Prostate gland (tissue), 2 donors: ENCODE measurements at regions not wholly inside any gene's neighbourhood (a gene's known extent, or its start where the extent isn't known, plus 50 kb on each side); places are given as distances from the start of the nearest gene placed in this dataset.

Experiments used
- DNase-seq: peaks from one replicate; pipeline ENCODE4 v3.0.0-alpha.2; 2019; ENCODE audit warnings: low spot score
- H3K27ac ChIP-seq, 2 donors: fragments of 200-600 bp; sonication (generic); 2 replicates each; pipeline ENCODE4 v1.5.1; 2017 to 2019
- H3K27me3 ChIP-seq: fragments of 200-600 bp; sonication (generic); replicated peaks from 2 replicates; pipeline ENCODE4 v1.5.1; 2019; ENCODE audit not compliant: insufficient read depth
- H3K36me3 ChIP-seq, 2 donors: fragments of 200-600 bp; sonication (generic); 1 replicate in 1 of 2; 2 replicates in 1 of 2; pipeline versions ENCODE4 v1.5.1 to v1.8.1; 2017 to 2019
- H3K4me1 ChIP-seq: fragments of 200-600 bp; sonication (generic); replicated peaks from 2 replicates; pipeline ENCODE4 v1.5.1; 2019
- H3K4me3 ChIP-seq, 2 donors: fragments of 200-600 bp; sonication (generic); 2 replicates each; pipeline ENCODE4 v1.5.1; 2017 to 2019
- H3K9me3 ChIP-seq: fragments of 200-600 bp; sonication (generic); 2 replicates; pipeline ENCODE4 v1.5.1; 2017
- CTCF ChIP-seq, 4 experiments: fragments of 200-600 bp in 2 of 4; fragments of 450-650 bp in 2 of 4; sonication (generic) in 2 of 4; IDR thresholded peaks; 1 replicate in 3 of 4; 2 replicates in 1 of 4; pipeline ENCODE4 v1.5.1; 2016 to 2019; ENCODE audit warnings: antibody characterized with exemption in 4 of 4, mild to moderate bottlenecking in 2 of 4, moderate library complexity in 2 of 4
- POLR2A ChIP-seq: fragments of 450-650 bp; IDR thresholded peaks from one replicate; pipeline ENCODE4 v1.6.1; 2016; ENCODE audit warnings: antibody characterized with exemption, mild to moderate bottlenecking
- POLR2AphosphoS5 ChIP-seq: sonication (generic); formaldehyde crosslinking; IDR thresholded peaks from one replicate; pipeline ENCODE4 v1.6.1; 2017; ENCODE audit warnings: antibody characterized with exemption
- WGBS: methylation state at CpG from one replicate; pipeline ENCODE4 v1.1.5; 2018; 5-methylcytosine and 5-hydroxymethylcytosine counted together
- intact Hi-C: fragments of 100-400 bp; cut with DNase I; formaldehyde crosslinking; loops from one replicate; pipeline ENCODE4 v1.14.2; 2022

DNA sequence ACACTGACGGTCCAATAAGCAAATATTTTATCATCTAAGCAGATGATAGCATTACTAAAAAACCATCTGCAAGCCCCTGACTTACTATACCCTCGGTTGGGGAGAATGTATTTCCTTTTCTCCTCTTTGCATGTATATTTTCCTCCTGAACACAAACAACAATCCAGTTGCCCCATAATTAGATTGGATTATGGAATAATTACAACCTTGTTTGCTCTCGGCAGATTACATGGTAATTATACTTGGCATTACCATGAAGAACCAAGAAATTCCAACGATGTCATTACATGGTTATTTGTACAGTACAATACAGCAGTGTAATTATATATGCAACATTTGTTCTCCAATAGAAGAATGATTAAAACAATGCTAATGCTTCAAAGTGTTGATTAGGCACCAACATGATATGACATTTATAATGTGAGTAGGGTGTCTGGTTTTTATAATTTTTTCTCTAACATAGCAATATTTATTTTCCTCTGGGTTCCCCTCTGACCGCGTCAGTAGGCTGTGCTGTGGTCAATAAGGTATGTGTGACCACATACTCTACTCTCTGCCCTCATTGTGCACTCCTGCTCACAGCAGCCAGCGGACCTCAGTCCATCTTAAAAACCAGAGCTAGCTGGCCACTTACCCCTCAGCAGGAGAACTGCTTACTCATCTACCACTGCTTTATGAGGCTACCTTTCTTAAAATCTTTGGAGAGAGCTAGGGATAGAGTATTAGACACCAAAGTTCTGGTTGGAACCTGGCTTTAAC, 176.1 kb downstream of the INSIG2 start:
- TF ChIP-seq POLR2AphosphoS5 (no peak), CTCF (IDR thresholded peaks at IDR 0.05) (no peak), POLR2A (no peak)
- whole genome bisulfite sequencing: 85% methylated on average over 7 of the region's 7 CpGs
- Histone ChIP-seq H3K27ac (no peak overlapping the region), H3K4me3 (no peak overlapping the region), H3K36me3 (no peaks in the 10 kb centered on the region), H3K4me1 (no peaks in the 10 kb centered on the region), H3K27me3 (no peaks in the 10 kb centered on the region), H3K9me3 (no peaks in the 10 kb centered on the region)
- intact Hi-C loops: no loop called here
- no peak for DNase-seq

DNA sequence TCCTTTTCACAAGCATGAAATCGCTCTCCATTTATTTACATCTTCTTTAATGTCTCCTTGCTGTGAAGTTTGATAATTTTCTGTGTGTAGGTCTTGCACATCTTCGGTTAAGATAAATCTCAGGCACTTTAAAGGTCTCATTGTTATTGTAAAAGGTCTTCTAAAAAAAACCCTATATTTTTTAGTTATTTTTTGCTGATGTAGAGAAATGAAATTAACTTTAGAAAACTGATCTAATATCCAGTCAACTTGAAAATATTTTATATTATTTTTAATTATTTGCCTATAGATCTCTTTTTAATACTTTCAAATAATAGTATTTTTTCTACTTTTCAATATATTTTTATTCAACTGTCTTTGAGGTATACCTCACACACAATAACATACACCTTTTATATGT, 169.4 kb downstream of the INSIG2 start:
- TF ChIP-seq CTCF (IDR thresholded peaks at IDR 0.05) (no peak), POLR2AphosphoS5 (no peak), POLR2A (no peak)
- DNase-seq: no peak
- H3K9me3 ChIP-seq: no peaks in the 10 kb centered on the region
- no peaks in the 10 kb centered on the region for H3K27me3 ChIP-seq
- H3K4me3 ChIP-seq: no peak overlapping the region
- no peaks in the 10 kb centered on the region for H3K4me1 ChIP-seq
- H3K27ac ChIP-seq: no peak overlapping the region
- intact Hi-C loops: no loop called here
- H3K36me3 ChIP-seq: no peaks in the 10 kb centered on the region
- WGBS: 87% methylated on average over 2 of the region's 2 CpGs

DNA sequence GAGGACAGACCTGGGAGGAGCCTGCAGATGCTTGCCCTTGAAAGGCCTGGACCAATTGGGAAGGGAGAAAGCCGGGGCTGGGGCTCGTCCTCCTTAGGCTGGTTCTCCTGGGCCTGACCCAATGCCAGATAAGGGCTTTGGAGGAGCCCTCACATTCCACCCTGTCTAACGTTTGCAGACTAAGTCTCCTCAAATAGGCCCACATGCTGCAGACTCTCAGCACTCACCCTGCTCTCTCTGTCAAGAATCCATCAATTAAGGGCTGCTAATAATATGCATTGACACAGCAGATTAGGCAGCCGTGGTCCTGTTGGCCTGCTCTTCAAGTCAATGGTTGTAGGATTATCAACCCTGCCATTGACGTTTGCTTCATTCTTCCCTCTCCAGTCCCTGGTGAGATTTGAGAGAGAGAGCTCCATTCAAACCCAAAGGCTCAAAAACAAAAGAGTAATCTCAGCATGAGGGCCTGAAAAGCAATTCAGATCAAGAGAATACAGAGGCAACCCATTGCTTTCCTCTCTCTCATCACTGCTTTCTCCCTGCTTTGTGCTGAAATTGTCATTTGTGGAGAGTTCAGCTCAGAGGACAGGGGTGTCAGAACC, 167.6 kb downstream of the INSIG2 start:
- intact Hi-C loops: no loop called here
- no peak for DNase-seq
- TF ChIP-seq CTCF (IDR thresholded peaks at IDR 0.05): no peak
- no peak for TF ChIP-seq POLR2AphosphoS5
- no peak for TF ChIP-seq POLR2A
- H3K36me3 ChIP-seq: no peaks in the 10 kb centered on the region
- no peak overlapping the region for H3K4me3 ChIP-seq
- no peaks in the 10 kb centered on the region for H3K9me3 ChIP-seq
- H3K27ac ChIP-seq: no peak overlapping the region
- 56% methylated on average over 5 of the region's 5 CpGs for WGBS
- no peaks in the 10 kb centered on the region for H3K4me1 ChIP-seq
- no peaks in the 10 kb centered on the region for H3K27me3 ChIP-seq

- H3K36me3 ChIP-seq: no peaks in the 10 kb centered on the region
- TF ChIP-seq POLR2A (no peak), CTCF (IDR thresholded peaks at IDR 0.05) (no peak), POLR2AphosphoS5 (no peak)
- H3K4me1 ChIP-seq: no peaks in the 10 kb centered on the region
- no peak overlapping the region for H3K27ac ChIP-seq
- no peaks in the 10 kb centered on the region for H3K9me3 ChIP-seq
- no peak for DNase-seq
- WGBS: 70% methylated on average over 2 of the region's 2 CpGs
- no peak overlapping the region for H3K4me3 ChIP-seq
- intact Hi-C loops: no loop called here
- H3K27me3 ChIP-seq: no peaks in the 10 kb centered on the region
These were observed 167.0 kb downstream of the INSIG2 start for GRCh38 chr2:118255301-118255700.

DNA sequence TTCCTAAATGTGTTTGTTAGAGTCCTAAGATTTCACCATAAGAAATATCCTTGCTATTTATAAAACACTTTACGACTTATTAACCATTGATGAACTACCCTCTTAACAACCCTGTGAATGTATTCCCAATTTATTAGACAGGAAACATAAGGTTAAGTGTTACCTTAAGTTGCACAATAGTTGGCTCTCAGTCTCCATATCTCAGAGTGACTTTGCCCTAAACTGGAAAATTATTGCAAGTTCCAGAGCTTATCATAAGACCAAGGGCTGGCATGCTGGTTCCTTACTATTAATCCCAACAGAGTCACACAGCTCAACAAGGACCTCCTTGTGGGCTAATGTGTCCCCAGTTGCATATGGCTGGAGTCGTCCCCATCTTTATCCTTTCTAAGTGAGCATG, 165.8 kb downstream of the INSIG2 start:
- Histone ChIP-seq H3K9me3 (no peaks in the 10 kb centered on the region), H3K4me1 (no peaks in the 10 kb centered on the region), H3K36me3 (no peaks in the 10 kb centered on the region), H3K4me3 (no peak overlapping the region), H3K27ac (no peak overlapping the region), H3K27me3 (no peaks in the 10 kb centered on the region)
- intact Hi-C loops: no loop called here
- TF ChIP-seq POLR2AphosphoS5 (no peak), POLR2A (no peak), CTCF (IDR thresholded peaks at IDR 0.05) (no peak)
- DNase-seq: no peak
- WGBS: 71% methylated on average over 2 of the region's 2 CpGs
